Upper lobe of left lung (tissue), 6 donors: ENCODE measurements at regions not wholly inside any gene's neighbourhood (a gene's known extent, or its start where the extent isn't known, plus 50 kb on each side); places are given as distances from the start of the nearest gene placed in this dataset.
A peak's percentile ranks its signal among the peaks of the same experiment; 100 is the strongest.

Experiments
- ATAC-seq, 2 donors: fragments of 200-7000 bp; cut with Tn5 transposase; one replicate each; pipeline ENCODE4 v1.9.1; 2022; ENCODE audit warnings: mild to moderate bottlenecking in 2 of 2, moderate library complexity in 2 of 2; ENCODE audit not compliant: low FRiP score in 2 of 2
- DNase-seq, 2 donors: peaks; one replicate each; pipeline ENCODE4 v3.0.0-alpha.2; 2019 to 2020
- H3K27ac ChIP-seq, 4 donors: fragments of 200-600 bp; sonication (generic); one replicate each; pipeline ENCODE4 v1.5.1; 2016 to 2019
- H3K27me3 ChIP-seq, 4 donors: fragments of 200-600 bp; sonication (generic); one replicate each; pipeline ENCODE4 v1.5.1; 2017 to 2019
- H3K36me3 ChIP-seq, 4 donors: fragments of 200-600 bp; sonication (generic); one replicate each; pipeline ENCODE4 v1.5.1; 2016 to 2019
- H3K4me1 ChIP-seq, 4 donors: fragments of 200-600 bp; sonication (generic); one replicate each; pipeline ENCODE4 v1.5.1; 2018 to 2019
- H3K4me3 ChIP-seq, 4 donors: fragments of 200-600 bp; sonication (generic); one replicate each; pipeline ENCODE4 v1.5.1; 2017 to 2019; ENCODE audit warnings: mild to moderate bottlenecking in 2 of 4, moderate library complexity in 1 of 4
- H3K9me3 ChIP-seq, 4 donors: fragments of 200-600 bp; sonication (generic); one replicate each; pipeline ENCODE4 v1.5.1; 2018 to 2019
- EP300 ChIP-seq, 4 donors: sonication (generic); formaldehyde crosslinking; IDR thresholded peaks; one replicate each; pipeline ENCODE4 v1.5.1; 2017; ENCODE audit warnings: antibody characterized with exemption in 4 of 4, control low read depth in 2 of 4
- POLR2A ChIP-seq, 4 donors: fragments of 450-650 bp; IDR thresholded peaks; one replicate each; pipeline ENCODE4 v1.5.1; 2016 to 2017; ENCODE audit warnings: antibody characterized with exemption in 4 of 4, mild to moderate bottlenecking in 2 of 4
- POLR2AphosphoS5 ChIP-seq, 2 donors: sonication (generic); formaldehyde crosslinking; IDR thresholded peaks; one replicate each; pipeline ENCODE4 v1.5.1; 2017; ENCODE audit warnings: antibody characterized with exemption in 2 of 2
- WGBS, 2 donors: methylation state at CpG; one replicate each; pipeline ENCODE4 v1.1.5; 2017 to 2018; 5-methylcytosine and 5-hydroxymethylcytosine counted together
- TF ChIP-seq, protein P1 (sequence below), 6 experiments: fragments of 450-650 bp in 4 of 6; fragments of 200-600 bp in 2 of 6; sonication (generic) in 2 of 6; IDR thresholded peaks; one replicate each; pipeline ENCODE4 v1.5.1; 2016 to 2019; ENCODE audit warnings: antibody characterized with exemption in 6 of 6
- donor health status: DM: no; HTN: no; CAD: no; lungs with moderate emphysema.
- donor health status: DM: no; HTN: yes; CAD: no; lungs with severe emphysema.

DNA sequence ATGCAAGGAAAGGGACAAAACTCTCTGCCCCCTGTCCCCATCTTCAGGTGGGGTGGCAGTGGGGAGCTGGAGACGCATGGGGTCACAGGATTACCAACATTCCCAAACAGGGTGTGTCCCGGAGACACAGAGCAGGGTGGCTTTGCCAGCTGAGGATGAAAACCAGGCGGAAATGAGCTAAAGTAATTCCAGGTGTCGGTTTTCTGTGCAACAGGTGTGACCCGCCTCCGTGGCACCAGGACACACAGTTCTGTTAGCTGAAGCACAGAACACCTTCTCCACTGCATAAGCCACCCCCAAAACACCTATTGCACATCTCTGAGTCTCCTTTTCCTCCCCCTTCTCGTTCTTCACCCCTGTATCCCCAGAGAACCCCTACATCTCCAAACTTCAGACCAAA is 122.7 kb upstream of the GLI2 start:
- DNase-seq: no peak
- H3K9me3 ChIP-seq: no peaks in the 10 kb centered on the region
- no peaks in the 10 kb centered on the region for H3K36me3 ChIP-seq
- no peaks in the 10 kb centered on the region for H3K27me3 ChIP-seq
- TF ChIP-seq POLR2AphosphoS5 (IDR thresholded peaks at IDR 0.05) (no peak), POLR2A (IDR thresholded peaks at IDR 0.05) (no peak), EP300 (IDR thresholded peaks at IDR 0.05) (no peak)
- TF ChIP-seq, protein P1, sequence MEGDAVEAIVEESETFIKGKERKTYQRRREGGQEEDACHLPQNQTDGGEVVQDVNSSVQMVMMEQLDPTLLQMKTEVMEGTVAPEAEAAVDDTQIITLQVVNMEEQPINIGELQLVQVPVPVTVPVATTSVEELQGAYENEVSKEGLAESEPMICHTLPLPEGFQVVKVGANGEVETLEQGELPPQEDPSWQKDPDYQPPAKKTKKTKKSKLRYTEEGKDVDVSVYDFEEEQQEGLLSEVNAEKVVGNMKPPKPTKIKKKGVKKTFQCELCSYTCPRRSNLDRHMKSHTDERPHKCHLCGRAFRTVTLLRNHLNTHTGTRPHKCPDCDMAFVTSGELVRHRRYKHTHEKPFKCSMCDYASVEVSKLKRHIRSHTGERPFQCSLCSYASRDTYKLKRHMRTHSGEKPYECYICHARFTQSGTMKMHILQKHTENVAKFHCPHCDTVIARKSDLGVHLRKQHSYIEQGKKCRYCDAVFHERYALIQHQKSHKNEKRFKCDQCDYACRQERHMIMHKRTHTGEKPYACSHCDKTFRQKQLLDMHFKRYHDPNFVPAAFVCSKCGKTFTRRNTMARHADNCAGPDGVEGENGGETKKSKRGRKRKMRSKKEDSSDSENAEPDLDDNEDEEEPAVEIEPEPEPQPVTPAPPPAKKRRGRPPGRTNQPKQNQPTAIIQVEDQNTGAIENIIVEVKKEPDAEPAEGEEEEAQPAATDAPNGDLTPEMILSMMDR (IDR thresholded peaks at IDR 0.05): no peak
- no peak overlapping the region for H3K4me3 ChIP-seq
- no peak overlapping the region for H3K27ac ChIP-seq
- ATAC-seq: no peak
- 77 to 79% methylated on average over 7 of the region's 7 CpGs for WGBS, 2 donors
- peaks cover 4 to 11% (median 6%) of the 10 kb centered on the region in 4 donors for H3K4me1 ChIP-seq

GRCh38 chr2:120613742-120614571 is 121.7 kb upstream of the GLI2 start:
- no peak for ATAC-seq
- DNase-seq: no peak
- no peaks in the 10 kb centered on the region for H3K9me3 ChIP-seq
- no peaks in the 10 kb centered on the region for H3K27me3 ChIP-seq
- no peak overlapping the region for H3K27ac ChIP-seq
- no peaks in the 10 kb centered on the region for H3K36me3 ChIP-seq
- TF ChIP-seq POLR2A (IDR thresholded peaks at IDR 0.05) (no peak), POLR2AphosphoS5 (IDR thresholded peaks at IDR 0.05) (no peak), EP300 (IDR thresholded peaks at IDR 0.05) (no peak)
- TF ChIP-seq, protein P1 (IDR thresholded peaks at IDR 0.05): no peak
- no peak overlapping the region for H3K4me3 ChIP-seq
- H3K4me1 ChIP-seq: peaks cover 4 to 13% (median 6%) of the 10 kb centered on the region in 4 donors
- WGBS, 2 donors: 78 to 80% methylated on average over 22 to 29 of the region's 29 CpGs

GRCh38 chr2:120614901-120615300 is 120.8 kb upstream of the GLI2 start:
- peaks cover 4 to 13% (median 6%) of the 10 kb centered on the region in 4 donors for H3K4me1 ChIP-seq
- TF ChIP-seq, protein P1 (IDR thresholded peaks at IDR 0.05): no peak
- no peaks in the 10 kb centered on the region for H3K27me3 ChIP-seq
- H3K36me3 ChIP-seq: no peaks in the 10 kb centered on the region
- ATAC-seq: no peak
- H3K4me3 ChIP-seq: no peak overlapping the region
- DNase-seq: no peak
- whole genome bisulfite sequencing, 2 donors: 92 to 94% methylated on average over 13 of the region's 13 CpGs
- H3K27ac ChIP-seq: no peak overlapping the region
- no peaks in the 10 kb centered on the region for H3K9me3 ChIP-seq

DNA sequence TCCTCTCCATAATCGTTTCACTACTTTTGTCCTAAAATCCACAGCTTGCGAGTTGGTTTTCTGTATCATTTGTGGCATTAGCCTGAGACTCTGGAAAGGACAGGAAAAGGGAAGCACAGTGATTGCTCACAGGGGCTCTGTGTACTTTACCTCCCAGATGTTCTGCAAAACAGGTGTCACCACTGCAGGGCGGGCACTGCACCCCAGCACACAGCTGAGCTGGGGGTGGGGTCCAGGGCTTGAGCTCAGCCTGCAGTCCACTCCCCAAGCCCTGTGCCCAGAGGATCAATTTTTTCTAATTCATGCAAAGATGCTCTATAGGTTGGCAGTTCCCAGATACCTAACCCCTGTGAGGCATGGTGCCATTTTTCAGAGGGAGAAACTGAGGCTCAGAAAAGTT is 119.4 kb upstream of the GLI2 start:
- 73 to 80% methylated on average over 3 of the region's 3 CpGs for WGBS, 2 donors
- H3K27me3 ChIP-seq: no peaks in the 10 kb centered on the region
- H3K4me3 ChIP-seq: no peak overlapping the region
- no peak for ATAC-seq
- no peaks in the 10 kb centered on the region for H3K9me3 ChIP-seq
- H3K36me3 ChIP-seq: no peaks in the 10 kb centered on the region
- TF ChIP-seq EP300 (IDR thresholded peaks at IDR 0.05): no peak
- TF ChIP-seq, protein P1 (IDR thresholded peaks at IDR 0.05): no peak
- TF ChIP-seq POLR2AphosphoS5 (IDR thresholded peaks at IDR 0.05): no peak
- no peak for TF ChIP-seq POLR2A (IDR thresholded peaks at IDR 0.05)
- no peak overlapping the region for H3K27ac ChIP-seq
- no peak for DNase-seq
- H3K4me1 ChIP-seq: peaks cover 4 to 13% (median 6%) of the 10 kb centered on the region in 4 donors

DNA sequence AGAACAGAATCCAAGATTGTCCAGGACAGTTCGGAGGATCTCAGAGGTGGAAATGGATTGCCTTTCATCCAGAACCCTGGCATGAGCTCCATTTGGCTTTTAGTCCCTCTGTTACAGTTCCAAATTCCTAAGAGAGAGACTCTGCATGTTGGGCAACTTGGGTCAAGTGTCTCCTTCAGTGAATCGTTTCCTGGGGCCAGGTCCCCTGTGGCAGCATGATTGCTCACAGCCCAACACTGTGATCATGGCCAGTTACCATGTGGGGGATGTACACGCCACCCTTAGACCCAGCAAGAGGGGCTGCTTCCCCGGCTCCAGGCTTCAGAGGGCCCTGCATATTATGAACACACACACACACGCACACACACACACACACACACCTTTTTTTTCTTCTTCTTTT is 118.6 kb upstream of the GLI2 start:
- Histone ChIP-seq H3K4me1 (peaks cover 4 to 13% (median 6%) of the 10 kb centered on the region in 4 donors), H3K27ac (no peak overlapping the region), H3K4me3 (no peak overlapping the region), H3K27me3 (no peaks in the 10 kb centered on the region), H3K36me3 (no peaks in the 10 kb centered on the region), H3K9me3 (no peaks in the 10 kb centered on the region)
- ATAC-seq (no peak), DNase-seq (peak in 1 of 2 donors; percentile 58)
- TF ChIP-seq EP300 (IDR thresholded peaks at IDR 0.05): no peak
- TF ChIP-seq, protein P1 (IDR thresholded peaks at IDR 0.05): peak in 1 of 6 experiments; percentile 9
- no peak for TF ChIP-seq POLR2A (IDR thresholded peaks at IDR 0.05)
- TF ChIP-seq POLR2AphosphoS5 (IDR thresholded peaks at IDR 0.05): no peak
- 56 to 60% methylated on average over 5 of the region's 5 CpGs for WGBS, 2 donors
